Activated CD4-positive, alpha-beta T cell treated with anti-CD3 and anti-CD28 coated beads, Interleukin-2, amount 50 U/mL, for 48 hours (primary cell): ENCODE measurements at regions not wholly inside any gene's neighbourhood (a gene's known extent, or its start where the extent isn't known, plus 50 kb on each side); places are given as distances from the start of the nearest gene placed in this dataset.

Experiments
- DNase-seq, 2 experiments: peaks; one replicate each; pipeline ENCODE4 v3.0.0-alpha.2; 2020

GRCh38 chr2:126527836-126528490, 128.0 kb upstream of the GYPC start:
- DNase-seq = peak; percentile 66 to 76

- no peak for DNase-seq
These were observed 124.9 kb upstream of the GYPC start for GRCh38 chr2:126531029-126531428.

GRCh38 chr2:126534478-126534877, 121.5 kb upstream of the GYPC start:
- DNase-seq = no peak

GRCh38 chr2:126535408-126535807, 120.5 kb upstream of the GYPC start:
- no peak for DNase-seq

GRCh38 chr2:126536605-126537200, 119.3 kb upstream of the GYPC start:
- DNase-seq = no peak

GRCh38 chr2:126539101-126539500, 116.9 kb upstream of the GYPC start:
- no peak for DNase-seq

- no peak for DNase-seq
These were observed 113.7 kb upstream of the GYPC start for GRCh38 chr2:126542247-126542646.

- DNase-seq = no peak
These were observed 112.9 kb upstream of the GYPC start for GRCh38 chr2:126543081-126543480.

GRCh38 chr2:126558029-126558428, 97.9 kb upstream of the GYPC start:
- no peak for DNase-seq

GRCh38 chr2:126568734-126569133, 87.2 kb upstream of the GYPC start:
- DNase-seq = no peak

- DNase-seq = no peak
These were observed 84.6 kb upstream of the GYPC start for GRCh38 chr2:126571403-126571802.

GRCh38 chr2:126575631-126576030, 80.3 kb upstream of the GYPC start:
- DNase-seq = no peak

GRCh38 chr2:126579868-126580267, 76.1 kb upstream of the GYPC start:
- DNase-seq = no peak

- no peak for DNase-seq
These were observed 69.6 kb upstream of the GYPC start for GRCh38 chr2:126586317-126586716.

GRCh38 chr2:126599062-126599461, 56.9 kb upstream of the GYPC start:
- no peak for DNase-seq

GRCh38 chr2:126600742-126601141, 55.2 kb upstream of the GYPC start:
- DNase-seq = no peak

GRCh38 chr2:126602334-126602733, 53.6 kb upstream of the GYPC start:
- DNase-seq = no peak
